DOHH2 (cell line): ENCODE measurements at regions not wholly inside any gene's neighbourhood (a gene's known extent, or its start where the extent isn't known, plus 50 kb on each side); places are given as distances from the start of the nearest gene placed in this dataset.

Source experiments
- H3F3A ChIP-seq: fragments of 200-600 bp; sonication (generic), shearing (Covaris generic); 2 replicates; pipeline ENCODE4 v1.6.0; 2016; ENCODE audit warnings: antibody characterized with exemption, mild to moderate bottlenecking; ENCODE audit not compliant: control insufficient read depth, insufficient read depth
- H3K27ac ChIP-seq: fragments of 200-600 bp; sonication (generic); 2 replicates; pipeline ENCODE4 v1.5.1; 2014; ENCODE audit warnings: low read depth, mild to moderate bottlenecking, low read length, moderate library complexity
- H3K27me3 ChIP-seq: fragments of 200-600 bp; sonication (generic); 2 replicates; pipeline ENCODE4 v1.6.1; 2014; ENCODE audit warnings: mild to moderate bottlenecking, low read length, mixed read lengths; ENCODE audit not compliant: control insufficient read depth
- H3K36me3 ChIP-seq: fragments of 200-600 bp; sonication (generic); 2 replicates; pipeline ENCODE4 v1.6.1; 2014; ENCODE audit warnings: mild to moderate bottlenecking, low read length, moderate library complexity, mixed read lengths; ENCODE audit not compliant: control insufficient read depth
- H3K4me1 ChIP-seq: fragments of 200-600 bp; sonication (generic); 2 replicates; pipeline ENCODE4 v1.6.1; 2014; ENCODE audit warnings: mild to moderate bottlenecking, low read length, mixed read lengths; ENCODE audit not compliant: control insufficient read depth
- H3K4me2 ChIP-seq: fragments of 200-600 bp; sonication (generic); 2 replicates; pipeline ENCODE4 v1.6.0; 2014; ENCODE audit warnings: mild to moderate bottlenecking, low read length, moderate library complexity
- H3K4me3 ChIP-seq: fragments of 200-600 bp; sonication (generic); 2 replicates; pipeline ENCODE4 v1.5.1; 2014; ENCODE audit warnings: mild to moderate bottlenecking, low read length, mixed read lengths
- H3K79me2 ChIP-seq: fragments of 200-600 bp; sonication (generic); 2 replicates; pipeline ENCODE4 v1.6.1; 2014; ENCODE audit warnings: mild to moderate bottlenecking, low read length, mixed read lengths; ENCODE audit not compliant: control insufficient read depth
- H3K9me2 ChIP-seq: fragments of 200-600 bp; sonication (generic); replicated peaks from 2 replicates; pipeline ENCODE4 v1.6.1; 2014; ENCODE audit warnings: mild to moderate bottlenecking, low read length, mixed read lengths; ENCODE audit not compliant: control insufficient read depth
- H3K9me3 ChIP-seq: fragments of 200-600 bp; sonication (generic); 2 replicates; pipeline ENCODE4 v1.6.1; 2014; ENCODE audit warnings: antibody characterized with exemption, low read length, mixed read lengths; ENCODE audit not compliant: control insufficient read depth, insufficient read depth
- H4K20me1 ChIP-seq: fragments of 200-600 bp; sonication (generic); 2 replicates; pipeline ENCODE4 v1.6.0; 2014; ENCODE audit warnings: low read depth, mild to moderate bottlenecking, antibody characterized with exemption, low read length, moderate library complexity; ENCODE audit not compliant: control insufficient read depth, insufficient read depth
- CTCF ChIP-seq: fragments of 200-600 bp; sonication (generic); IDR thresholded peaks from one replicate; pipeline ENCODE4 v1.5.1; 2014; ENCODE audit warnings: antibody characterized with exemption, mild to moderate bottlenecking, low read depth, low read length; ENCODE audit not compliant: poor library complexity, severe bottlenecking
- EZH2phosphoT487 ChIP-seq: fragments of 200-600 bp; sonication (generic); IDR thresholded peaks from 2 replicates; pipeline ENCODE4 v1.6.1; 2017; ENCODE audit warnings: borderline replicate concordance, mild to moderate bottlenecking, antibody characterized with exemption, low read length, moderate library complexity, mixed read lengths

DNA sequence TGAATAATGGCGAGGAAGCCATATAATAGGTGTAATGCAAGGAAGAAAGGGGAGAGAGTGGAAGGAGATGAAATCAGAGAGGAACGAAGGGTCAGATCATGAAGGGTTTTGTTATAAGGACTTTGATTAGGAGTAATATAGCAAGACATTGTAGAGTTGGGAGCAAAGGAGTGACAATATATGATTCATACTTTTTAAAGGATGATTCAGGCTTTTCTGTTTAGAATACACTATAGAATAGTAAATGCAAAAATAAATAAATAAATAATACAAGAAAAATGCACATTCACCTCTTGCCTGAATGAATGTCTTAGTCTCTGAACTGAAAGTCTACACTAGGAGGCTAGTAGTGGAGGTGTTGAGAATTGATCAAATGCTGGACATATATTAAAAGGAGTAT is 1524.4 kb upstream of the AGA start:
- no peak overlapping the region for H3K27ac ChIP-seq
- H3K4me3 ChIP-seq = no peak overlapping the region
- H3K9me2 ChIP-seq = no peaks in the 10 kb centered on the region
- TF ChIP-seq CTCF (no peak), EZH2phosphoT487 (no peak)
- no peaks in the 10 kb centered on the region for H3K9me3 ChIP-seq
- no peaks in the 10 kb centered on the region for H3F3A ChIP-seq
- no peaks in the 10 kb centered on the region for H3K79me2 ChIP-seq
- H3K4me2 ChIP-seq = no peak overlapping the region
- H3K27me3 ChIP-seq = no peaks in the 10 kb centered on the region
- no peaks in the 10 kb centered on the region for H4K20me1 ChIP-seq
- H3K36me3 ChIP-seq = no peaks in the 10 kb centered on the region
- no peaks in the 10 kb centered on the region for H3K4me1 ChIP-seq

- Histone ChIP-seq H3K4me1 (no peaks in the 10 kb centered on the region), H3K36me3 (no peaks in the 10 kb centered on the region), H3F3A (no peaks in the 10 kb centered on the region), H3K4me2 (no peak overlapping the region), H3K27ac (no peak overlapping the region), H3K79me2 (no peaks in the 10 kb centered on the region), H3K4me3 (no peak overlapping the region), H3K27me3 (no peaks in the 10 kb centered on the region), H3K9me2 (no peaks in the 10 kb centered on the region), H3K9me3 (no peaks in the 10 kb centered on the region), H4K20me1 (no peaks in the 10 kb centered on the region)
- TF ChIP-seq CTCF = no peak
- no peak for TF ChIP-seq EZH2phosphoT487
Measured at GRCh38 chr4:178970433-178971140, 1528.3 kb upstream of the AGA start.

DNA sequence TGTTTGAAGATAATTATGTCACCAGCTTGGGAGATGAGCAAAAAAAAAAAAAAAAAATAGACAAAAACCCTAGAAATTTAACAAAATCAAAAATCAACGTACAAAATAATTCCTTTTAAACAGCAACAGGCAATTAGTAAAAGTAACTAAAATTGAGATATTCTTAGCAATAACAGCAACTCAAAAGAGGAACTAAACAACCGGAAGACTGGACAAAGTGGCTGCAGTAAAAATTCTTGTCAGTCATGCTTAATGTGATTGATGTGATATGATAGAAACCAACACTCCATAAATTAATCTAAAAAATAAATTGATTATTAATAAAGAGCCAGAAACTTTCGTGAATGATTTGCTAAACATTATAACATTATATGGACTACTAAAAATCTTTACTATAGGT is 1534.6 kb upstream of the AGA start:
- no peaks in the 10 kb centered on the region for H3F3A ChIP-seq
- H4K20me1 ChIP-seq = no peaks in the 10 kb centered on the region
- H3K27me3 ChIP-seq = no peaks in the 10 kb centered on the region
- H3K4me3 ChIP-seq = no peak overlapping the region
- no peaks in the 10 kb centered on the region for H3K9me2 ChIP-seq
- H3K9me3 ChIP-seq = no peaks in the 10 kb centered on the region
- no peak overlapping the region for H3K4me2 ChIP-seq
- H3K27ac ChIP-seq = no peak overlapping the region
- H3K79me2 ChIP-seq = no peaks in the 10 kb centered on the region
- H3K4me1 ChIP-seq = no peaks in the 10 kb centered on the region
- no peaks in the 10 kb centered on the region for H3K36me3 ChIP-seq
- TF ChIP-seq CTCF (no peak), EZH2phosphoT487 (no peak)
